HG03060 (cell line): ENCODE measurements at regions not wholly inside any gene's neighbourhood (a gene's known extent, or its start where the extent isn't known, plus 50 kb on each side); places are given as distances from the start of the nearest gene placed in this dataset.
"Not testable (repeated sequence)": the region's sequence is repeated elsewhere in the genome, so short reads cannot be mapped to it uniquely, and the experiment has no call there.

Source experiments
- ATAC-seq: cut with Tn5 transposase; IDR thresholded peaks from one replicate; pipeline ENCODE4 v1.9.1; 2021; ENCODE audit warnings: low read depth, moderate number of reproducible peaks; ENCODE audit not compliant: unreplicated experiment

GRCh38 chr1:91099746-91100621 is 78.1 kb upstream of the ZNF644 start:
- no peak for ATAC-seq

GRCh38 chr1:91098299-91098906 is 76.6 kb upstream of the ZNF644 start:
- no peak for ATAC-seq

GRCh38 chr1:91095321-91095720 is 73.5 kb upstream of the ZNF644 start:
- not testable (repeated sequence) for ATAC-seq

- no peak for ATAC-seq
These were observed 70.7 kb upstream of the ZNF644 start for GRCh38 chr1:91092503-91092902.

GRCh38 chr1:91091812-91092211 is 70.0 kb upstream of the ZNF644 start:
- no peak for ATAC-seq

- ATAC-seq = no peak
These were observed 58.8 kb upstream of the ZNF644 start for GRCh38 chr1:91080650-91081049.

GRCh38 chr1:91078859-91079258 is 57.0 kb upstream of the ZNF644 start:
- no peak for ATAC-seq

GRCh38 chr1:91076834-91077233 is 55.0 kb upstream of the ZNF644 start:
- no peak for ATAC-seq

GRCh38 chr1:91075233-91076135 is 53.6 kb upstream of the ZNF644 start:
- no peak for ATAC-seq

GRCh38 chr1:91073299-91073698 is 51.5 kb upstream of the ZNF644 start:
- ATAC-seq = no peak

GRCh38 chr1:91071838-91072237 is 50.0 kb upstream of the ZNF644 start:
- no peak for ATAC-seq
